ENCODE measurements at regions not wholly inside any gene's neighbourhood (a gene's known extent, or its start where the extent isn't known, plus 50 kb on each side); places are given as distances from the start of the nearest gene placed in this dataset.

- TF ChIP-seq, protein P1, sequence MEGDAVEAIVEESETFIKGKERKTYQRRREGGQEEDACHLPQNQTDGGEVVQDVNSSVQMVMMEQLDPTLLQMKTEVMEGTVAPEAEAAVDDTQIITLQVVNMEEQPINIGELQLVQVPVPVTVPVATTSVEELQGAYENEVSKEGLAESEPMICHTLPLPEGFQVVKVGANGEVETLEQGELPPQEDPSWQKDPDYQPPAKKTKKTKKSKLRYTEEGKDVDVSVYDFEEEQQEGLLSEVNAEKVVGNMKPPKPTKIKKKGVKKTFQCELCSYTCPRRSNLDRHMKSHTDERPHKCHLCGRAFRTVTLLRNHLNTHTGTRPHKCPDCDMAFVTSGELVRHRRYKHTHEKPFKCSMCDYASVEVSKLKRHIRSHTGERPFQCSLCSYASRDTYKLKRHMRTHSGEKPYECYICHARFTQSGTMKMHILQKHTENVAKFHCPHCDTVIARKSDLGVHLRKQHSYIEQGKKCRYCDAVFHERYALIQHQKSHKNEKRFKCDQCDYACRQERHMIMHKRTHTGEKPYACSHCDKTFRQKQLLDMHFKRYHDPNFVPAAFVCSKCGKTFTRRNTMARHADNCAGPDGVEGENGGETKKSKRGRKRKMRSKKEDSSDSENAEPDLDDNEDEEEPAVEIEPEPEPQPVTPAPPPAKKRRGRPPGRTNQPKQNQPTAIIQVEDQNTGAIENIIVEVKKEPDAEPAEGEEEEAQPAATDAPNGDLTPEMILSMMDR (IDR thresholded peaks at IDR 0.05), result no peak
- TF ChIP-seq POLR2AphosphoS5 (IDR thresholded peaks at IDR 0.05), result no peak
These were observed 60.1 kb upstream of the SH3RF1 start for GRCh38 chr4:169330811-169331210.
